NCI-H2227 (cell line): ENCODE measurements at regions not wholly inside any gene's neighbourhood (a gene's known extent, or its start where the extent isn't known, plus 50 kb on each side); places are given as distances from the start of the nearest gene placed in this dataset.

ENCODE experiments used
- DNase-seq: peaks from one replicate; lab custom pipeline; 2025; ENCODE audit not compliant: unreplicated experiment; lab: John Stamatoyannopoulos, UW

- no peak for DNase-seq
Observed at GRCh38 chr5:11955331-11955730, 51.1 kb upstream of the CTNND2 start.
